AG08396 (cell line): ENCODE measurements at regions not wholly inside any gene's neighbourhood (a gene's known extent, or its start where the extent isn't known, plus 50 kb on each side); places are given as distances from the start of the nearest gene placed in this dataset.

Experiments
- DNase-seq: peaks from one replicate; pipeline ENCODE4 v3.0.0; 2012; ENCODE audit warnings: low spot score, mixed read lengths

- DNase-seq = no peak
Observed at GRCh38 chr2:60295636-60295962, 257.9 kb downstream of the BCL11A start.

GRCh38 chr2:60294901-60295635, 258.4 kb downstream of the BCL11A start:
- no peak for DNase-seq

GRCh38 chr2:60292242-60292641, 261.2 kb downstream of the BCL11A start:
- DNase-seq = no peak

- DNase-seq = no peak
Observed at GRCh38 chr2:60290509-60290908, 262.9 kb downstream of the BCL11A start.

- DNase-seq = no peak
Observed at GRCh38 chr2:60285626-60286316, 267.7 kb downstream of the BCL11A start.

GRCh38 chr2:60283626-60284025, 269.8 kb downstream of the BCL11A start:
- no peak for DNase-seq

- no peak for DNase-seq
Observed at GRCh38 chr2:60282886-60283285, 270.6 kb downstream of the BCL11A start.

GRCh38 chr2:60281730-60282129, 271.7 kb downstream of the BCL11A start:
- DNase-seq = no peak

GRCh38 chr2:60280238-60280637, 273.2 kb downstream of the BCL11A start:
- no peak for DNase-seq

- no peak for DNase-seq
Observed at GRCh38 chr2:60278906-60279305, 274.5 kb downstream of the BCL11A start.

- DNase-seq = no peak
Observed at GRCh38 chr2:60275958-60276357, 277.5 kb downstream of the BCL11A start.

- DNase-seq = no peak
Observed at GRCh38 chr2:60273836-60274235, 279.6 kb downstream of the BCL11A start.

GRCh38 chr2:60271713-60272112, 281.7 kb downstream of the BCL11A start:
- no peak for DNase-seq

- DNase-seq = no peak
Observed at GRCh38 chr2:60271131-60271530, 282.3 kb downstream of the BCL11A start.

- no peak for DNase-seq
Observed at GRCh38 chr2:60268661-60269060, 284.8 kb downstream of the BCL11A start.

GRCh38 chr2:60268032-60268431, 285.4 kb downstream of the BCL11A start:
- no peak for DNase-seq

GRCh38 chr2:60267122-60267521, 286.3 kb downstream of the BCL11A start:
- DNase-seq = no peak

- no peak for DNase-seq
Observed at GRCh38 chr2:60262178-60262577, 291.3 kb downstream of the BCL11A start.

- no peak for DNase-seq
Observed at GRCh38 chr2:60260639-60261296, 292.7 kb downstream of the BCL11A start.

GRCh38 chr2:60259781-60260180, 293.7 kb downstream of the BCL11A start:
- no peak for DNase-seq

GRCh38 chr2:60252581-60253150, 300.8 kb downstream of the BCL11A start:
- no peak for DNase-seq

- DNase-seq = no peak
Observed at GRCh38 chr2:60251247-60251646, 302.2 kb downstream of the BCL11A start.

GRCh38 chr2:60249879-60250278, 303.6 kb downstream of the BCL11A start:
- DNase-seq = no peak
